AG09319 (cell line): ENCODE measurements at regions not wholly inside any gene's neighbourhood (a gene's known extent, or its start where the extent isn't known, plus 50 kb on each side); places are given as distances from the start of the nearest gene placed in this dataset.

ENCODE experiments used
- DNase-seq: peaks from one replicate; pipeline ENCODE4 v3.0.0-alpha.2; 2010; ENCODE audit warnings: low read depth; ENCODE audit errors: extremely low read depth
- TF ChIP-seq, protein P1 (sequence below): IDR thresholded peaks from 2 replicates; pipeline ENCODE4 v1.5.1; 2011; ENCODE audit warnings: low read depth, mild to moderate bottlenecking, inconsistent platforms, low read length, moderate library complexity

DNA sequence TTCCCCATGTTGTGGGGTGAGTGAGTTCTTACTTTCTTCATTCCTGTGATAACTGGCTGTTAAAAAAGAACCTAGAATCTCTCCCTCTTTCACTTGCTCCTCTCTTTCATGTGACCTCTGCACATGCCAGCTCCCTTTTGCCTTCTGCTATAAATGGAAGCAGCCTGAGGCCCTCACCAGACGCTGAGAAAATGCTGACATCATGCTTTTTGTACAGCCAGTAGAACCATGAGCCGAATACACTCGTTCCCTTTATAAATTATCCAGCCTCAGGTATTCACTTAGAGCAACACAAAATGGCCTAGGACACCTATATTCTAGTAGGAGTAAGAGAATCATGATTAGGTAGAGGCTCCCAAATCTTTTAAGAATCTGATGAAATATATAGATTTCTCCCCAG lies 333.5 kb downstream of the LRIG3 start:
- no peak for DNase-seq
- TF ChIP-seq, protein P1, sequence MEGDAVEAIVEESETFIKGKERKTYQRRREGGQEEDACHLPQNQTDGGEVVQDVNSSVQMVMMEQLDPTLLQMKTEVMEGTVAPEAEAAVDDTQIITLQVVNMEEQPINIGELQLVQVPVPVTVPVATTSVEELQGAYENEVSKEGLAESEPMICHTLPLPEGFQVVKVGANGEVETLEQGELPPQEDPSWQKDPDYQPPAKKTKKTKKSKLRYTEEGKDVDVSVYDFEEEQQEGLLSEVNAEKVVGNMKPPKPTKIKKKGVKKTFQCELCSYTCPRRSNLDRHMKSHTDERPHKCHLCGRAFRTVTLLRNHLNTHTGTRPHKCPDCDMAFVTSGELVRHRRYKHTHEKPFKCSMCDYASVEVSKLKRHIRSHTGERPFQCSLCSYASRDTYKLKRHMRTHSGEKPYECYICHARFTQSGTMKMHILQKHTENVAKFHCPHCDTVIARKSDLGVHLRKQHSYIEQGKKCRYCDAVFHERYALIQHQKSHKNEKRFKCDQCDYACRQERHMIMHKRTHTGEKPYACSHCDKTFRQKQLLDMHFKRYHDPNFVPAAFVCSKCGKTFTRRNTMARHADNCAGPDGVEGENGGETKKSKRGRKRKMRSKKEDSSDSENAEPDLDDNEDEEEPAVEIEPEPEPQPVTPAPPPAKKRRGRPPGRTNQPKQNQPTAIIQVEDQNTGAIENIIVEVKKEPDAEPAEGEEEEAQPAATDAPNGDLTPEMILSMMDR = no peak

DNA sequence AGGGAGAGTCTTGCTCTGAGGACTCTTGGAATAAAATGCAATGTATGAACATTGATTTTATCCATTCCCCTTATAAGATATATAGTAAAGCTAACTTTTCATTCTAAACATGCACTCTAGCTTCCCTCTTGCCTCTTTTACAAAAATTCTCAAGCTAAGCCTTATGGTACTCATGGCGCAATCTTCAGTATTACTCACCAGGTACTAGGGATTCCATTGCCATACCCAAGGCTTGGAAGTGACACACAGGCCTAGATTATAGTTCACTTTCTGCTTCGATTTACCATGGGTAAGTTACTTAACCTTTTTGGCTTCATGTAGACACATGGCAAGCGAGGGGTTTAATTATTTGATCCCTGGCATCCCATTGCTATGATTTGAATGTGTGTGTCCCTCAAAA lies 331.5 kb downstream of the LRIG3 start:
- TF ChIP-seq, protein P1 = no peak
- no peak for DNase-seq

DNA sequence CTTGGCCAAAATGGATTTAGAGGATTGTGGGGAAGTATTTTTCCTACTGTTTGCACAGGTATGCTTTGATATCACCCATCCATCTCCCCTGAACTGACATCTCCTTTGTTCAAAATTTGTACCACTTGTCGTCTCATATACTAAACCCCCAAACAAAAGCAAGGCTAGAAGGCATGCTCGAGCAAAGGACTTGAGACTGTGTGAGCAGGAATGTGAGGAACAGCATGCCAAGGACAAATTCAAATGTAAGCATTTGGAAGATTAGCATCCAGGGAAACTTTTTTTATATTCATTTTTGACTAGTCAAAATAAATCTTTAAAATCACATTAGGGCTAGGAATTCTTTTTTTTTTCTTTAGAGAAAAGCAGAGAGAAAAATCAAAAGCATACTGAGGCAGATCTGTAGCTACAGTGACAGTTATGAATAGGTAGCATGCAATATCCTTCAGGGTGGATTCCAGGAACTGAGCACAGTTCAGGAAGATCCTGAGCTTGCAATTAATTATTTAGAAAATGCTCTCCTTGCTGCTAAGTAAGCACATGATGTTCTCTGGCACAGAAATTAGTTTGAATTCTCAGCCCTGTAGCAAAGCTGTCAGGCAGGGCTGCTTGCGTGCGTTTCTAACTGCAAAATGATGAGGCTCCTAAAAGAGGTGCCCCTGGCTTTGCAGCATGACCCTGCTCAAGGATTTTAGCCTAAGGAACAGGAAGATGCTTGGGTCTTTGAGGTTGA lies 327.7 kb downstream of the LRIG3 start:
- TF ChIP-seq, protein P1 = no peak
- no peak for DNase-seq

DNA sequence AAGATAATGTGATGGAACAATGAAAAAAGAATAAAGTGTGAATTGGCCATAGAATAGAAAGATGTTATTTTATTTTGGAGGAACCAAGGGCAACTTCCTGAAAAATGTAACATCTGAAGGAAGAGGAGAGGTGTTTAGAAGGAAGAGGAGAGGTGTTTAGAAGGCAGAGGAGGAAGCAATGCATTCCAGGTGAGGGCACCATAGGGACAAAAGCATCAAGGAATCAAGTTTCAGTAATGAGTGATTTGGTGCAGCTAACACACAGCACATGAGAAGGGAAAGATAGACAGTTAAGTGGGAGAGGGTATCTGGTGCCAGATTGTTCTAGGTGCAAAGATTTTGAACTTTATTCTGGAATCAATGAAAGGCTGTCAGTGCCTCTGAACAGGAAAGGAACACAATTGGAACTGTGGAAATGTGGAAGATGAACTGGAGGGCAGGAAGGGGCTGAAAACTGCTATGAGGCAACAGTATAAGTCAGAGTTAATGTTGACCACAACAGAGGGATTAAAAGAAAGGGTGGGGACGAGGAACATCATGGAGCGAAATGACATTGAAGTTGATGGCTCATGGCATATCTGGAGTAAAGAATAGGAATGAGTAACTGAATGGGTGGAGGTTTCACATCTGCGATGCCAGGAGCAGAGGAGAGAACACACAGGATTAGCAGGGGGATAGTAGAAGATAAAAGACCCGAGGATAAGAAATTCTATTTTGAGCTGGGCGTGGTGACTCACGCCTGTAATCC lies 326.6 kb downstream of the LRIG3 start:
- TF ChIP-seq, protein P1 = no peak
- no peak for DNase-seq

DNA sequence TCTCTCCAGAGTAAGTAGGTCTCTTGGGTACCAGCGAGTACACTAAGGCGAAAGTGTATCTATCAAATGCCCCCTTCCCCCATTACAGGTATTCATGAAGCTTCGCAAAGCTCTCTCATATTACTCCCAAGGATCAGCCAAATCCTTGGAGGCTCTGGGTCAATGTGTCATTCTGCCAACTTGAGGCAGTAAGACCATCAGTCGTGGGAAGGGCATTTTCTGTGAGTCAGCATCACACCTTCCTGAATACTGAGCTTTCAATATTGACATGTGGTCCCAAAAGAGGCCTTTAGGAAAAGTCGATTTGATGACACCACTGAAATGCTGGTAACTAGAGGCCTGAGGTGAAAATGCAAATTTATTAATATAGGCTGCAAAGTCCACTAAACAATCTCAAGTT lies 323.9 kb downstream of the LRIG3 start:
- no peak for DNase-seq
- TF ChIP-seq, protein P1 = no peak

DNA sequence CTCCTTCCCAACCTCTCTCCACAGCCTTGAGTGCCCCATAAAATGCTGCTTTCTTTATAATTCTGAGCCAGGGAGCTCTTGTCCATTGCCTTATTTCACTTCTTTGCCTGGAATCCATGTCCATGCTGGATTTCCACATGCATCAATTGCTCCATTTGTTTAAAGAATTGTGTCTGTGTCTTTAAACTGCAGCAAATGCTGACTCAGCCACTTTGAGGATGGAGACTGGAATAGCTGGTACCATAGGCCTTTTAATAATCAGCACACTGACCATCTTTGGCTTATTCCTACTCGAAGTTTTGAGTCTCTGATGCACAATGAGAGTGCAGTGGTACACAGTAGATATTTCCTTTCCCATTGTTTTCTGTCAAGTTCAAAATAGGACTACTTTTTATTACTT lies 318.8 kb downstream of the LRIG3 start:
- TF ChIP-seq, protein P1 = no peak
- DNase-seq = no peak

DNA sequence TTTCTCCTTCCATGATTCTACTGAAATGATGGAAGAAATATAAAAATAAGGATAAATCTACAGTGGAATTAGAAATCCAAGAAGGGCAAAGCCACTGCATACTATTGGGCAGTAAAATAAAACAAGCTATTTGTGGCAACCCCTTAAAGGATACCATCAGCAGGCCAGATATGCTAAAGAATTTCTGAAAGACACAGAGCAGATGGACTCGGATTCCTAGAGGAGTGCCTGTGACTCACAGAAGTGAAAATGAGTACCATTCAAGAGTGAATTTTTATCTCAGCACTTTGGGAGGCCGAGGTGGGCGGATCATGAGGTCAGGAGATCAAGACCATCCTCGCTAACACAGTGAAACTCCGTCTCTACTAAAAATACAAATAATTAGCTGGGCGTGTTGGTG lies 318.1 kb downstream of the LRIG3 start:
- TF ChIP-seq, protein P1 = no peak
- DNase-seq = no peak
